H7 (cell line): ENCODE measurements at regions not wholly inside any gene's neighbourhood (a gene's known extent, or its start where the extent isn't known, plus 50 kb on each side); places are given as distances from the start of the nearest gene placed in this dataset.

Experiments used
- DNase-seq: peaks from one replicate; pipeline ENCODE4 v3.0.0; 2012
- H3K27me3 ChIP-seq: 2 replicates; pipeline ENCODE4 v1.6.0; 2011; ENCODE audit warnings: mild to moderate bottlenecking, low read length; ENCODE audit not compliant: control insufficient read depth, insufficient read depth
- H3K36me3 ChIP-seq: replicated peaks from 2 replicates; pipeline ENCODE4 v1.5.1; 2011; ENCODE audit warnings: low read length; ENCODE audit not compliant: control insufficient read depth, insufficient read depth
- H3K4me3 ChIP-seq: 2 replicates; pipeline ENCODE4 v1.5.1; 2011; ENCODE audit warnings: low read depth, mild to moderate bottlenecking, control low read depth, low read length, moderate library complexity; ENCODE audit not compliant: insufficient read depth

GRCh38 chr5:79853676-79854418 is 137.2 kb downstream of the MTX3 start:
- Histone ChIP-seq H3K4me3 (no peak overlapping the region), H3K36me3 (no peaks in the 10 kb centered on the region), H3K27me3 (no peaks in the 10 kb centered on the region)
- DNase-seq, result no peak

DNA sequence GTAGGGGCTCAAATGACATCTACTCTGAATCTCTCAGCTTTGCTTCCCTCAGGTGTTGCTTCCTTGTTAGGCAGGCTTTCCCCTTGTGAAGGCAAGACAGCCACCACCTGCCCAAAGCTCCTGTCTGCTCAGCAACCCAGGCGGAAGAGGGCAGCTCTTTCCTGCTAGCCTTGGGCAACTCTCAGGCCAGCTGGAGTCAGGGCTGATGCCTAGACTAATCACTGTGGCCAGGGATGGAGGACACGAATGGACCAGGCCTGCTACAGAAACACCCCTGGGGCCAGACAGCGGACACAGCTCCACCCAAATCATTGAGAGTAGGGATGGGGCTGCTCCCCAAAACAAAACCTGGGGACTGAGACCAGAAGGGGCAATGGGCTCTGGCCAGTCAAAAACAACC is 138.0 kb downstream of the MTX3 start:
- Histone ChIP-seq H3K36me3 (no peaks in the 10 kb centered on the region), H3K27me3 (no peaks in the 10 kb centered on the region), H3K4me3 (no peak overlapping the region)
- DNase-seq, result no peak

- H3K36me3 ChIP-seq, result no peaks in the 10 kb centered on the region
- DNase-seq, result no peak
- no peak overlapping the region for H3K4me3 ChIP-seq
- H3K27me3 ChIP-seq, result no peaks in the 10 kb centered on the region
These were observed 139.6 kb downstream of the MTX3 start for GRCh38 chr5:79851391-79851863.

- H3K36me3 ChIP-seq, result no peaks in the 10 kb centered on the region
- H3K27me3 ChIP-seq, result no peaks in the 10 kb centered on the region
- H3K4me3 ChIP-seq, result no peak overlapping the region
- DNase-seq, result no peak
These were observed 140.1 kb downstream of the MTX3 start for GRCh38 chr5:79850941-79851340.

DNA sequence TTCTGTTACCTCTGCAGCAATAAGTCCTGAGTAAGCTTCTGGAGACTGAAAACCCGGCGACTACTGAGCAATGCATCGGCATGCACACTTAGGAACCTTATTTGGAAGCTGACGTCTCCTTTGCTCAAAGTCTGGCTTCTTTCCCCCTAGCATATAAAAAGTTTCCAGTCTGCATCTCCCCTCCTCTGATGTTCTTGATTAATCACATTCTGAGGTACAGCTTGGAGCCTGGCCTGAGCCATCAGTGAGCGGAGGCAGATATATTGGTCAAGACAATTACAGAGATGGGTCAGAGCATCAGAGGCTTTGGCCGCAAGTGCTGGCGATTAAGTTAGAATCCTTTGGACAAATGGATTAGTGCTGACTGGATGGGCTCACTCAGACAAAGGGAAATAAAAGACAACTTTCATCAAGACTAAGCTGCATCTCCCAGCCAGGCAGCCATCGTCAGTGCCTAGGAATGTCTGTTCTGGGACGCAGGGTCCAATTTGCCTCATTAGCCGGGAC is 140.7 kb downstream of the MTX3 start:
- Histone ChIP-seq H3K36me3 (no peaks in the 10 kb centered on the region), H3K4me3 (no peak overlapping the region), H3K27me3 (no peaks in the 10 kb centered on the region)
- DNase-seq, result no peak

GRCh38 chr5:79849486-79850315 is 141.4 kb downstream of the MTX3 start:
- Histone ChIP-seq H3K27me3 (no peaks in the 10 kb centered on the region), H3K36me3 (no peaks in the 10 kb centered on the region), H3K4me3 (no peak overlapping the region)
- DNase-seq, result no peak
